CD14-positive monocyte (primary cell): ENCODE measurements at regions not wholly inside any gene's neighbourhood (a gene's known extent, or its start where the extent isn't known, plus 50 kb on each side); places are given as distances from the start of the nearest gene placed in this dataset.

Experiments used
- DNase-seq, 3 donors: peaks; one replicate each; pipeline ENCODE4 v3.0.0-alpha.2; 2011 to 2022
- H2AFZ ChIP-seq: 2 replicates; pipeline ENCODE4 v1.6.0; 2012; ENCODE audit warnings: mild to moderate bottlenecking, low read depth, low read length, inconsistent platforms; ENCODE audit not compliant: insufficient read depth, poor library complexity, severe bottlenecking
- H3K27ac ChIP-seq, 2 donors: 1 replicate in 1 of 2; 2 replicates in 1 of 2; pipeline ENCODE4 v1.5.1; 2012 to 2013; ENCODE audit warnings: low read length in 2 of 2, control low read depth in 1 of 2, inconsistent platforms in 1 of 2, low read depth in 1 of 2, mild to moderate bottlenecking in 1 of 2
- H3K27me3 ChIP-seq, 2 donors: one replicate each; pipeline versions ENCODE4 v1.6.0 to v1.6.1; 2011 to 2013; ENCODE audit warnings: low read length in 2 of 2; ENCODE audit not compliant: control insufficient read depth in 2 of 2, insufficient read depth in 2 of 2
- H3K36me3 ChIP-seq, 2 donors: replicated peaks in 1 of 2; 1 replicate in 1 of 2; 2 replicates in 1 of 2; pipeline versions ENCODE4 v1.5.1 to v1.6.1; 2012 to 2013; ENCODE audit warnings: low read length in 2 of 2, control low read depth in 1 of 2, inconsistent platforms in 1 of 2, mild to moderate bottlenecking in 1 of 2; ENCODE audit not compliant: insufficient read depth in 2 of 2, control insufficient read depth in 1 of 2
- H3K4me1 ChIP-seq, 2 donors: 1 replicate in 1 of 2; 2 replicates in 1 of 2; pipeline versions ENCODE4 v1.5.1 to v1.6.1; 2012 to 2013; ENCODE audit warnings: low read length in 2 of 2, control low read depth in 1 of 2, inconsistent platforms in 1 of 2, mild to moderate bottlenecking in 1 of 2, moderate library complexity in 1 of 2; ENCODE audit not compliant: insufficient read depth in 2 of 2, control insufficient read depth in 1 of 2
- H3K4me2 ChIP-seq: replicated peaks from 2 replicates; pipeline ENCODE3; 2012; ENCODE audit warnings: low read length, moderate library complexity, mild to moderate bottlenecking; ENCODE audit not compliant: poor library complexity, severe bottlenecking; ENCODE audit errors: extremely low read depth
- H3K4me3 ChIP-seq, 3 experiments: fragments of 200-600 bp in 1 of 3; sonication (generic) in 1 of 3; replicated peaks in 1 of 3; 1 replicate in 2 of 3; 2 replicates in 1 of 3; pipeline ENCODE4 v1.5.1; 2011 to 2013; ENCODE audit warnings: low read length in 3 of 3, mild to moderate bottlenecking in 3 of 3, control low read depth in 2 of 3, low read depth in 2 of 3, inconsistent platforms in 1 of 3, moderate library complexity in 1 of 3
- H3K79me2 ChIP-seq: 2 replicates; pipeline ENCODE4 v1.6.0; 2012; ENCODE audit warnings: mild to moderate bottlenecking, control low read depth, inconsistent platforms, low read length, moderate library complexity; ENCODE audit not compliant: insufficient read depth
- H3K9ac ChIP-seq: 2 replicates; pipeline ENCODE4 v1.6.0; 2017; ENCODE audit warnings: low read length, mild to moderate bottlenecking; ENCODE audit not compliant: insufficient read depth, poor library complexity, severe bottlenecking
- H3K9me3 ChIP-seq, 2 donors: replicated peaks in 1 of 2; 1 replicate in 1 of 2; 2 replicates in 1 of 2; pipeline versions ENCODE4 v1.5.1 to v1.6.1; 2012 to 2013; ENCODE audit warnings: low read length in 2 of 2, control low read depth in 1 of 2; ENCODE audit not compliant: control insufficient read depth in 1 of 2, insufficient read depth in 1 of 2
- H4K20me1 ChIP-seq: 2 replicates; pipeline ENCODE4 v1.6.0; 2012; ENCODE audit warnings: mild to moderate bottlenecking, low read length, control low read depth, moderate library complexity; ENCODE audit not compliant: insufficient read depth
- H3K27ac Mint-ChIP-seq, 7 donors: one replicate each; pipeline ENCODE4 v1.8.0; 2020; ENCODE audit warnings: mild to moderate bottlenecking in 7 of 7, mixed read lengths in 7 of 7, moderate library complexity in 6 of 7, inconsistent platforms in 2 of 7
- H3K27me3 Mint-ChIP-seq, 3 donors: one replicate each; pipeline ENCODE4 v1.8.0; 2021 to 2022; ENCODE audit warnings: low read depth in 3 of 3, mild to moderate bottlenecking in 3 of 3, mixed read lengths in 3 of 3, moderate library complexity in 3 of 3, inconsistent platforms in 1 of 3
- H3K36me3 Mint-ChIP-seq, 2 donors: one replicate each; pipeline ENCODE4 v1.8.0; 2020; ENCODE audit warnings: mixed read lengths in 2 of 2, inconsistent platforms in 1 of 2, mild to moderate bottlenecking in 1 of 2
- H3K4me1 Mint-ChIP-seq: one replicate; pipeline ENCODE4 v1.8.0; 2020; ENCODE audit warnings: mild to moderate bottlenecking, mixed read lengths
- H3K4me3 Mint-ChIP-seq, 2 donors: one replicate each; pipeline ENCODE4 v1.8.0; 2020; ENCODE audit warnings: mild to moderate bottlenecking in 2 of 2, mixed read lengths in 2 of 2, moderate library complexity in 1 of 2
- H3K9me3 Mint-ChIP-seq, 7 donors: one replicate each; pipeline ENCODE4 v1.8.0; 2020 to 2022; ENCODE audit warnings: mixed read lengths in 7 of 7, mild to moderate bottlenecking in 6 of 7, moderate library complexity in 6 of 7, inconsistent platforms in 2 of 7
- CTCF ChIP-seq: fragments of 200-600 bp; IDR thresholded peaks from one replicate; pipeline ENCODE4 v1.8.0; 2022; ENCODE audit warnings: antibody characterized with exemption, mild to moderate bottlenecking
- WGBS: methylation state at CpG from one replicate; pipeline ENCODE4 v1.1.5; 2013; ENCODE audit warnings: missing lambda C conversion rate; ENCODE audit not compliant: insufficient coverage; 5-methylcytosine and 5-hydroxymethylcytosine counted together
- intact Hi-C, 2 donors: fragments of 100-400 bp; cut with micrococcal nuclease; formaldehyde crosslinking; loops; one replicate each; pipeline versions ENCODE4 v1.15.0 to v1.15.1; 2023

- no peak overlapping the region for H3K27ac Mint-ChIP-seq
- TF ChIP-seq CTCF, result no peak
- peaks cover 14 to 16% of the 10 kb centered on the region in 2 donors for H3K27me3 ChIP-seq
- H2AFZ ChIP-seq, result no peak overlapping the region
- no peaks in the 10 kb centered on the region for H3K79me2 ChIP-seq
- no peak overlapping the region for H3K4me3 Mint-ChIP-seq
- WGBS, result 100% methylated on average over 1 of the region's 2 CpGs
- H3K4me2 ChIP-seq, result no peak overlapping the region
- H3K9me3 Mint-ChIP-seq, result peaks cover 0 to 2% (median 0%) of the 10 kb centered on the region in 7 donors
- H3K9ac ChIP-seq, result no peak overlapping the region
- DNase-seq, result no peak
- H3K36me3 Mint-ChIP-seq, result no peaks in the 10 kb centered on the region
- H3K4me3 ChIP-seq, result no peak overlapping the region
- H3K27ac ChIP-seq, result no peak overlapping the region
- no peaks in the 10 kb centered on the region for H3K4me1 Mint-ChIP-seq
- H3K27me3 Mint-ChIP-seq, result peaks cover 13 to 20% (median 19%) of the 10 kb centered on the region in 3 donors
- H3K9me3 ChIP-seq, result no peaks in the 10 kb centered on the region
- intact Hi-C loops, result no loop called here
- no peaks in the 10 kb centered on the region for H4K20me1 ChIP-seq
- H3K4me1 ChIP-seq, result no peaks in the 10 kb centered on the region
- no peaks in the 10 kb centered on the region for H3K36me3 ChIP-seq
These were observed 77.9 kb upstream of the HOXC13 start for GRCh38 chr12:53860426-53861345.

- no peaks in the 10 kb centered on the region for H3K36me3 Mint-ChIP-seq
- no peak for DNase-seq
- H3K9ac ChIP-seq, result no peak overlapping the region
- no peak overlapping the region for H3K4me3 ChIP-seq
- H3K79me2 ChIP-seq, result no peaks in the 10 kb centered on the region
- H3K27ac ChIP-seq, result no peak overlapping the region
- no peaks in the 10 kb centered on the region for H3K9me3 ChIP-seq
- no peak overlapping the region for H3K4me2 ChIP-seq
- peaks cover 16 to 19% of the 10 kb centered on the region in 2 donors for H3K27me3 ChIP-seq
- H3K27me3 Mint-ChIP-seq, result peaks cover 13 to 20% (median 17%) of the 10 kb centered on the region in 3 donors
- peaks cover 0 to 2% (median 0%) of the 10 kb centered on the region in 7 donors for H3K9me3 Mint-ChIP-seq
- no peak for TF ChIP-seq CTCF
- H3K4me1 Mint-ChIP-seq, result no peaks in the 10 kb centered on the region
- WGBS, result 90% methylated on average over 2 of the region's 3 CpGs
- H2AFZ ChIP-seq, result no peak overlapping the region
- no peak overlapping the region for H3K27ac Mint-ChIP-seq
- H3K4me3 Mint-ChIP-seq, result no peak overlapping the region
- H4K20me1 ChIP-seq, result no peaks in the 10 kb centered on the region
- H3K36me3 ChIP-seq, result no peaks in the 10 kb centered on the region
- no peaks in the 10 kb centered on the region for H3K4me1 ChIP-seq
- intact Hi-C loops, result no loop called here
These were observed 76.4 kb upstream of the HOXC13 start for GRCh38 chr12:53862206-53862605.
